IMR-90 (cell line): ENCODE measurements at regions not wholly inside any gene's neighbourhood (a gene's known extent, or its start where the extent isn't known, plus 50 kb on each side); places are given as distances from the start of the nearest gene placed in this dataset.

Experiments used
- ATAC-seq: fragments of 200-7000 bp; cut with Tn5 transposase; 2 replicates; pipeline ENCODE4 v1.9.1; 2020; ENCODE audit warnings: low read depth, mild to moderate bottlenecking, moderate library complexity
- BruUV-seq: library from RNA; stranded (reverse); fragments of 400-500 nt; replicated peaks from 2 replicates; lab custom pipeline; 2021; lab: Mats Ljungman, UMichigan
- CTCF ChIA-PET: fragments of 300-600 bp; formaldehyde crosslinking; extraction: SDS; loops from one replicate; lab custom pipeline; 2021; ENCODE audit warnings: antibody characterized with exemption; lab: Yijun Ruan, JAX
- POLR2A ChIA-PET: fragments of 300-600 bp; sonication (Branson Sonifier 250); formaldehyde crosslinking; loops from one replicate; lab custom pipeline; 2022; ENCODE audit warnings: antibody characterized with exemption; ENCODE audit not compliant: unreplicated experiment; lab: Charles Lee
- DNase-seq: peaks from one replicate; pipeline ENCODE4 v3.0.0; 2013
- H2AFZ ChIP-seq: replicated peaks from 2 replicates; pipeline ENCODE3; 2013; ENCODE audit warnings: low read length, mild to moderate bottlenecking; ENCODE audit not compliant: poor library complexity
- H2AK5ac ChIP-seq: 2 replicates; pipeline ENCODE4 v1.6.1; 2013; ENCODE audit warnings: low read depth, low read length, inconsistent platforms
- H2AK9ac ChIP-seq: replicated peaks from 2 replicates; pipeline ENCODE3; 2013; ENCODE audit warnings: mild to moderate bottlenecking, low read depth, low read length, moderate library complexity; ENCODE audit not compliant: poor library complexity
- H2BK120ac ChIP-seq: 2 replicates; pipeline ENCODE4 v1.6.1; 2013; ENCODE audit warnings: low read depth, low read length, inconsistent platforms
- H2BK15ac ChIP-seq: 3 replicates; pipeline ENCODE4 v1.6.1; 2013; ENCODE audit warnings: low read depth, low read length, inconsistent platforms
- H2BK20ac ChIP-seq: 2 replicates; pipeline ENCODE4 v1.6.1; 2013; ENCODE audit warnings: low read depth, mild to moderate bottlenecking, inconsistent platforms, low read length, moderate library complexity
- H2BK5ac ChIP-seq: 2 replicates; pipeline ENCODE4 v1.6.1; 2013; ENCODE audit warnings: mild to moderate bottlenecking, low read depth, low read length, inconsistent platforms; ENCODE audit not compliant: poor library complexity, severe bottlenecking
- H3K14ac ChIP-seq: replicated peaks from 2 replicates; pipeline ENCODE4 v1.6.1; 2013; ENCODE audit warnings: low read depth, low read length, inconsistent platforms
- H3K18ac ChIP-seq: 2 replicates; pipeline ENCODE4 v1.6.1; 2013; ENCODE audit warnings: low read depth, low read length, control low read depth
- H3K23ac ChIP-seq: 2 replicates; pipeline ENCODE4 v1.6.1; 2013; ENCODE audit warnings: low read depth, low read length, inconsistent platforms
- H3K27ac ChIP-seq: 2 replicates; pipeline ENCODE4 v1.5.1; 2013; ENCODE audit warnings: mild to moderate bottlenecking, control low read depth, low read length; ENCODE audit not compliant: insufficient read depth
- H3K27me3 ChIP-seq: 2 replicates; pipeline ENCODE4 v1.6.1; 2013; ENCODE audit warnings: low read length; ENCODE audit not compliant: control insufficient read depth, insufficient read depth
- H3K36me3 ChIP-seq: 2 replicates; pipeline ENCODE4 v1.6.1; 2013; ENCODE audit warnings: low read length, mixed read lengths; ENCODE audit not compliant: control insufficient read depth, insufficient read depth
- H3K4ac ChIP-seq: 2 replicates; pipeline ENCODE4 v1.6.1; 2013; ENCODE audit warnings: low read depth, low read length, inconsistent platforms
- H3K4me1 ChIP-seq: 2 replicates; pipeline ENCODE4 v1.6.1; 2013; ENCODE audit warnings: low read length, mixed read lengths; ENCODE audit not compliant: control insufficient read depth, insufficient read depth
- H3K4me2 ChIP-seq: 2 replicates; pipeline ENCODE4 v1.6.1; 2013; ENCODE audit warnings: low read depth, mild to moderate bottlenecking, control low read depth, low read length, moderate library complexity
- H3K4me3 ChIP-seq: 2 replicates; pipeline ENCODE4 v1.5.1; 2013; ENCODE audit warnings: low read depth, mild to moderate bottlenecking, control low read depth, low read length, moderate library complexity; ENCODE audit not compliant: insufficient read depth
- H3K56ac ChIP-seq: 2 replicates; pipeline ENCODE4 v1.6.1; 2013; ENCODE audit warnings: low read length, inconsistent platforms; ENCODE audit not compliant: insufficient read depth; ENCODE audit errors: extremely low read depth
- H3K79me1 ChIP-seq, 2 experiments: 2 replicates each; pipeline ENCODE4 v1.6.1; 2013; ENCODE audit warnings: low read length in 2 of 2, inconsistent platforms in 1 of 2, low read depth in 1 of 2
- H3K9ac ChIP-seq: 2 replicates; pipeline ENCODE4 v1.6.1; 2013; ENCODE audit warnings: low read depth, low read length, control low read depth
- H3K9me1 ChIP-seq: 2 replicates; pipeline ENCODE4 v1.6.1; 2013; ENCODE audit warnings: low read length, inconsistent platforms; ENCODE audit not compliant: insufficient read depth
- H3K9me3 ChIP-seq: 2 replicates; pipeline ENCODE4 v1.6.1; 2013; ENCODE audit warnings: low read length; ENCODE audit not compliant: control insufficient read depth, insufficient read depth
- H4K20me1 ChIP-seq: 2 replicates; pipeline ENCODE4 v1.6.1; 2013; ENCODE audit warnings: low read length, inconsistent platforms; ENCODE audit not compliant: insufficient read depth
- H4K5ac ChIP-seq: 2 replicates; pipeline ENCODE4 v1.6.1; 2013; ENCODE audit warnings: mild to moderate bottlenecking, low read depth, low read length, control low read depth
- H4K8ac ChIP-seq, 2 experiments: 2 replicates each; pipeline ENCODE4 v1.6.1; 2013; ENCODE audit warnings: low read depth in 2 of 2, low read length in 2 of 2, control low read depth in 1 of 2, inconsistent platforms in 1 of 2
- H4K91ac ChIP-seq: 2 replicates; pipeline ENCODE4 v1.6.1; 2013; ENCODE audit warnings: low read depth, low read length, inconsistent platforms; ENCODE audit not compliant: insufficient read depth
- CEBPB ChIP-seq: IDR thresholded peaks from 2 replicates; pipeline ENCODE4 v1.6.1; 2012; ENCODE audit warnings: low read depth, low read length, improper control_type of control experiment
- CHD1 ChIP-seq: IDR thresholded peaks from 2 replicates; pipeline ENCODE4 v1.6.1; 2012; ENCODE audit warnings: low read depth, low read length, improper control_type of control experiment
- CTCF ChIP-seq: conservative IDR thresholded peaks from 2 replicates; pipeline ENCODE4 v1.5.1; 2012; ENCODE audit warnings: mild to moderate bottlenecking, low read depth, low read length, improper control_type of control experiment
- FOS ChIP-seq: fragments of 150-350 bp; IDR thresholded peaks from 2 replicates; pipeline ENCODE4 v1.6.1; 2016; ENCODE audit warnings: low read depth, low read length
- MAFK ChIP-seq: IDR thresholded peaks from 2 replicates; pipeline ENCODE4 v1.6.1; 2012; ENCODE audit warnings: low read depth, low read length, improper control_type of control experiment
- MXI1 ChIP-seq: IDR thresholded peaks from 2 replicates; pipeline ENCODE4 v1.6.1; 2012; ENCODE audit warnings: low read depth, mild to moderate bottlenecking, low read length, moderate library complexity, borderline replicate concordance
- NFE2L2 ChIP-seq: fragments of 150-350 bp; IDR thresholded peaks from 2 replicates; pipeline ENCODE4 v1.6.1; 2016; ENCODE audit warnings: low read depth, mild to moderate bottlenecking, low read length
- POLR2A ChIP-seq: IDR thresholded peaks from 2 replicates; pipeline ENCODE4 v1.6.1; 2012; ENCODE audit warnings: mild to moderate bottlenecking, low read depth, low read length
- RCOR1 ChIP-seq: IDR thresholded peaks from 2 replicates; pipeline ENCODE4 v1.6.1; 2012; ENCODE audit warnings: mild to moderate bottlenecking, low read length, improper control_type of control experiment; ENCODE audit not compliant: insufficient replicate concordance
- RFX5 ChIP-seq: IDR thresholded peaks from 2 replicates; pipeline ENCODE4 v1.8.0; 2012; ENCODE audit warnings: low read depth, mild to moderate bottlenecking, low read length, moderate library complexity
- SMC3 ChIP-seq: fragments of 150-350 bp; IDR thresholded peaks from 2 replicates; pipeline ENCODE4 v1.6.1; 2016; ENCODE audit warnings: low read depth, mild to moderate bottlenecking, antibody characterized with exemption, low read length, moderate library complexity
- USF2 ChIP-seq: fragments of 150-350 bp; IDR thresholded peaks from 2 replicates; pipeline ENCODE4 v1.6.1; 2017; ENCODE audit warnings: mild to moderate bottlenecking, antibody characterized with exemption, low read length, low read depth
- WGBS, 2 experiments: methylation state at CpG; one replicate each; pipeline versions ENCODE4 v1.1.5 to v1.1.7; 2013; ENCODE audit warnings: missing lambda C conversion rate in 2 of 2; ENCODE audit not compliant: insufficient read length in 1 of 2; ENCODE audit errors: extremely low coverage in 2 of 2; 5-methylcytosine and 5-hydroxymethylcytosine counted together
- dilution Hi-C: fragments of 300-500 bp; cut with HindIII; formaldehyde crosslinking; loops from one replicate; pipeline ENCODE4 v1.14.3; 2018; ENCODE audit warnings: low sequenced_read_pairs; ENCODE audit not compliant: unreplicated experiment
- in situ Hi-C: fragments of 300-500 bp; cut with MboI; formaldehyde crosslinking; loops from 3 replicates; pipeline ENCODE4 v1.14.3; 2019; ENCODE audit warnings: low sequenced_read_pairs, inconsistent platforms, mixed read lengths
- intact Hi-C: fragments of 100-400 bp; cut with micrococcal nuclease; formaldehyde crosslinking; loops from 2 replicates; pipeline ENCODE4 v1.10.0; 2022

GRCh38 chr12:88703790-88704189 lies 123.5 kb upstream of the KITLG start:
- Histone ChIP-seq H2BK120ac (no peak overlapping the region), H2BK15ac (no peak overlapping the region), H3K56ac (no peak overlapping the region), H3K9me1 (no peaks in the 10 kb centered on the region), H3K23ac (no peak overlapping the region), H3K9me3 (no peaks in the 10 kb centered on the region; the same call in 1 of the 2 replicates), H2AK9ac (no peak overlapping the region), H4K8ac (no peak overlapping the region), H3K4me1 (no peaks in the 10 kb centered on the region), H3K36me3 (no peaks in the 10 kb centered on the region), H4K91ac (no peak overlapping the region), H3K14ac (no peak overlapping the region), H3K9ac (no peak overlapping the region), H2AFZ (no peak overlapping the region), H4K5ac (no peak overlapping the region), H3K4me2 (no peak overlapping the region), H3K4me3 (no peak overlapping the region), H2BK5ac (no peak overlapping the region), H3K27ac (no peak overlapping the region), H3K79me1 (no peaks in the 10 kb centered on the region), H3K4ac (no peak overlapping the region), H4K20me1 (no peaks in the 10 kb centered on the region), H2BK20ac (no peak overlapping the region), H3K18ac (no peak overlapping the region), H2AK5ac (no peak overlapping the region), H3K27me3 (no peaks in the 10 kb centered on the region)
- TF ChIP-seq CHD1 (no peak), SMC3 (no peak), RCOR1 (no peak), POLR2A (no peak), RFX5 (no peak), CTCF (no peak), MXI1 (no peak), CEBPB (no peak), NFE2L2 (no peak), MAFK (no peak), FOS (no peak), USF2 (no peak)
- intact Hi-C loops (no loop called here), dilution Hi-C loops (no loop called here), in situ Hi-C loops (no loop called here)
- BruUV-seq: no TSS peak
- ATAC-seq (no peak), DNase-seq (no peak)
- CTCF ChIA-PET: no interaction called here
- WGBS, 2 experiments: no CpG with 5 or more reads among the region's 3 CpGs
- POLR2A ChIA-PET: no interaction called here
